ENCODE measurements at regions not wholly inside any gene's neighbourhood (a gene's known extent, or its start where the extent isn't known, plus 50 kb on each side); places are given as distances from the start of the nearest gene placed in this dataset.
"Not testable (repeated sequence)": the region's sequence is repeated elsewhere in the genome, so short reads cannot be mapped to it uniquely, and the experiment has no call there.

- DNase-seq = no peak
Measured at GRCh38 chr9:18036422-18037187, 437.3 kb upstream of the ADAMTSL1 start.

- no peak for DNase-seq
Measured at GRCh38 chr9:18037981-18038380, 436.0 kb upstream of the ADAMTSL1 start.

- no peak for DNase-seq
Measured at GRCh38 chr9:18040327-18040726, 433.6 kb upstream of the ADAMTSL1 start.

- no peak for DNase-seq
Measured at GRCh38 chr9:18043978-18044377, 430.0 kb upstream of the ADAMTSL1 start.

- DNase-seq = no peak
Measured at GRCh38 chr9:18045326-18045725, 428.6 kb upstream of the ADAMTSL1 start.

- no peak for DNase-seq
Measured at GRCh38 chr9:18046068-18046467, 427.9 kb upstream of the ADAMTSL1 start.

- no peak for DNase-seq
Measured at GRCh38 chr9:18051638-18052037, 422.3 kb upstream of the ADAMTSL1 start.

- DNase-seq = no peak
Measured at GRCh38 chr9:18052060-18052459, 421.9 kb upstream of the ADAMTSL1 start.

- DNase-seq = no peak
Measured at GRCh38 chr9:18056269-18056992, 417.5 kb upstream of the ADAMTSL1 start.

- no peak for DNase-seq
Measured at GRCh38 chr9:18056993-18057369, 417.0 kb upstream of the ADAMTSL1 start.

- no peak for DNase-seq
Measured at GRCh38 chr9:18058564-18059442, 415.1 kb upstream of the ADAMTSL1 start.

GRCh38 chr9:18059447-18059846 lies 414.5 kb upstream of the ADAMTSL1 start:
- no peak for DNase-seq

GRCh38 chr9:18060269-18060934 lies 413.6 kb upstream of the ADAMTSL1 start:
- DNase-seq = peak in 1 of 2 experiments; percentile 10

GRCh38 chr9:18061332-18061731 lies 412.6 kb upstream of the ADAMTSL1 start:
- DNase-seq = no peak

- DNase-seq = no peak
Measured at GRCh38 chr9:18061856-18062255, 412.1 kb upstream of the ADAMTSL1 start.

GRCh38 chr9:18063856-18064390 lies 410.0 kb upstream of the ADAMTSL1 start:
- no peak for DNase-seq

- DNase-seq = not testable (repeated sequence)
Measured at GRCh38 chr9:18066608-18067007, 407.3 kb upstream of the ADAMTSL1 start.

- no peak for DNase-seq
Measured at GRCh38 chr9:18067548-18068120, 406.3 kb upstream of the ADAMTSL1 start.

GRCh38 chr9:18068900-18069299 lies 405.1 kb upstream of the ADAMTSL1 start:
- no peak for DNase-seq

- DNase-seq = no peak
Measured at GRCh38 chr9:18071651-18072060, 402.3 kb upstream of the ADAMTSL1 start.

GRCh38 chr9:18073002-18073401 lies 401.0 kb upstream of the ADAMTSL1 start:
- no peak for DNase-seq

GRCh38 chr9:18074041-18074440 lies 399.9 kb upstream of the ADAMTSL1 start:
- DNase-seq = no peak
